GM21360 (cell line): ENCODE measurements at regions not wholly inside any gene's neighbourhood (a gene's known extent, or its start where the extent isn't known, plus 50 kb on each side); places are given as distances from the start of the nearest gene placed in this dataset.
A peak's percentile ranks its signal among the peaks of the same experiment; 100 is the strongest.
"Not testable (repeated sequence)": the region's sequence is repeated elsewhere in the genome, so short reads cannot be mapped to it uniquely, and the experiment has no call there.

Experiments
- ATAC-seq: cut with Tn5 transposase; IDR thresholded peaks from one replicate; pipeline ENCODE4 v1.9.1; 2021; ENCODE audit warnings: mild to moderate bottlenecking, moderate library complexity; ENCODE audit not compliant: unreplicated experiment

DNA sequence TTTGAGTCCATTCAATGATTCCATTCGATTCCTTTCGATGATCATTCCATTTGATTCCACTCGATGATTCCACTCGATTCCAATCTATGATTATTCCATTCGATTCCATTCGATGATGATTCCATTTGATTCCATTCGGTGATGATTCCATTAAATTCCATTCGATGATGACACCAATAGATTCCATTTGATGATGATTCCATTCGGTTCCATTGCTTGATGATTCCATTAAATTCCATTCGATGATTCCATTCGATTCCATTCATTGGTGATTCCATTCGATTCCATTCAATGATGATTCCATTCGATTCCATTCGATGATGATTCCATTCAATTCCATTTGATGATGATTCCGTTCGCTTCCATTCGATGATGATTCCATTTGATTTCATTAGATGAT lies 1104.1 kb downstream of the RPIA start:
- not testable (repeated sequence) for ATAC-seq

DNA sequence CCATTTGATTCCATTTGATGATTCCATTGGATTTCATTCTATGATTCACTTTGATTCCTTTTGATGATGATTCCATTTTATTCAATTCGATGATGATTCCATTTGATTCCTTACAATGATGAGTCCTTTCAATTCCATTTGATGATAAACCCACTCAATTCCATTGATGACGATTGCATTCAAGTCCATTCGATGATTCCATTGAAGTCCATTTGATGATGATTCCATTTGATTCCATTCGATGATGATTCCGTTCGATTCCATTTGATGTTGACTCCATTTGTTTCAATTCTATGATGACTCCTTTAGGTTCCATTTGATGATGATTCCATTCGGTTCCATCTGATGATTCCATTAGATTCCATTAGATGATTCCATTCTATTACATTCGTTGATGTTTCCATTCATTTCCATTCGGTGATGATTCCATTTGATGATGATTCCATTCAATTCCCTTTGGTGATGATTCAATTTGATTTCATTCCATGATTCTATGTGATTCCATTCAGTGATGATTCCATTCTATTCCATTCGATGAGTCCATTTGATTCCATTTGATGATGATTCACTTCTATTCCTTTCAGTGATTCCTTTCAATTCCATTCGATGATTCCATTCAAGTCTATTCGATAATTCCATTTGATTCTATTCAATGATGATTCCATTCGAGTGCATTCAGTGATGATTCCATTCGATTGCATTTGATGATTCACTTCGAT lies 1106.0 kb downstream of the RPIA start:
- ATAC-seq, result no peak

DNA sequence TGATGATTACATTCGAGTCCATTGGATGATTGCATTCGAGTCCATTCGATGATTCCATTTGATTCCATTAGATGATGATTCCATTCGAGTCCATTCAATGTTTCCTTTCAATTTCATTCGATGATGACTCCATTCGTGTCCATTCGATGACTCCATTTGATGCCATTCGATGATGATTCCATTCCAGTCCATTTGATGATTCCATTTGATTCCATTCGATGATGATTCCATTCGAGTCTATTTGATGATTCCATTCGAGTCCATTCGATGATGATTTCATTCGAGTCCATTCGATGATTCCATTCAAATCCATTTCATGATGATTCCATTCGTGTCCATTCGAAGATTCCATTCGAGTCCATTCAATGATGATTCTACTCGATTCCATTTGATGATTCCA lies 1109.7 kb downstream of the RPIA start:
- not testable (repeated sequence) for ATAC-seq

DNA sequence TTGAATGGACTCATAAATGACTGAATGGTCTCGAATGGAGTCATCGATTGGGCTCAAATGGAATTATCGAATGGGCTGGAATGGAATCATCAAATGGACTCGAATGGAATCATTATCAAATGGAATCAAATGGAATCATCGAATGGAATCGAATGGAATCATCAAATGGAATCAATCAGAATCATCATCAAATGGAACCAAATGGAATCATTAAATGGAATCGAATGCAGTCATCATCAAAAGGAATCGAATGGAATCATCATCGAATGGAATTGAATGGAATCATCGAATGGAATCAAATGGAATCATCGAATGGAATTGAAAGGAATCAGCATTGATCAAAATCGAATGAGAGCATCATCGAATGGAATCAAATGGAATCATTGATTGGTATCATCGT lies 1114.9 kb downstream of the RPIA start:
- ATAC-seq, result not testable (repeated sequence)

DNA sequence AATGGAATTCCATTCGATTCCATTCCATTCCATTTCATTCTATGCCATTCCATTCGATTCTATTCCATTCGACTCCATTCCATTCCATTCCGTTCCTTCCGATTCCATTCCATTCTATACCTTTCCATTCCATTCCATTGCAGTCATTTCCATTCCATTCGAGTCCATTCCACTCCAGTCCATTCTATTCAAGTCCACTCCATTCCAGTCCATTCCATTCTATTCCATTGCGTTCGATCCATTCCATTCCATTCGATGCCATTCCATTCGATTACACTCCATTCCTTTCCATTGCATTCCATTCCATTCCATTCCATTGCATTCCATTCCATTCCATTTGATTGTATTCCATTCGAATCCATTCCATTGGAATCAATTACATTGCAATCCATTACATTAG lies 1119.8 kb downstream of the RPIA start:
- no peak for ATAC-seq

DNA sequence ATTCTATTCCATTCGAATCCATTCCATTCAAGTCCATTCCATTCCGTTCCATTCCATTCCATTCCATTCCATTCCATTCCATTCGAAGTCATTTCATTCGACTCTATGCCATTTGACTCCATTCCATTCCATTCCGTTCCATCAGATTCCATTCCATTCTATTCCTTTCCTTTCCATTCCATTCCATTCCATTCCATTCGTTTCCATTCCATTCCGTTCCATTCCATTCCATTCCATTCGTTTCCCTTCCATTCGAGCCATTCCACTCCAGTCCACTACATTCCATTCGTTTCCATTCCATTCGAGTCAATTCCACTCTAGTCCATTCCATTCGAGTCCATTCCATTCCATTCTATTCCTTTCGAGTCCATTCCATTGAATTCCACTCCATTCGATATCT lies 1120.4 kb downstream of the RPIA start:
- not testable (repeated sequence) for ATAC-seq

DNA sequence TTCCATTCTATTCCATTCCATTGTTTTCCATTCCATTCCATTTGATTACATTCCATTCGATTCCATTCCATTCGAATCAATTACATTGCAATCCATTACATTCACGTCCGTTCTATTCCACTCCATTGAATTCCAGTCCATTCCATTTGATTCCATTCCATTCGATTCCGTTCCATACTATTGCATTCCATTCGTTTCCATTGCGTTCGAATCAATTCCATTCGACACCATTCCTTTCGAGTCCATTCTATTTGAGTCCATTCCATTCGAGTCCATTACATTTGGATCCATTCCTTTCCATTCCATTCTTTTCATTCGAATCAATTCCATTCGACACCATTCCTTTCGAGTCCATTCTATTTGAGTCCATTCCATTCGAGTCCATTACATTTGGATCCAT lies 1122.9 kb downstream of the RPIA start:
- ATAC-seq, result not testable (repeated sequence)

DNA sequence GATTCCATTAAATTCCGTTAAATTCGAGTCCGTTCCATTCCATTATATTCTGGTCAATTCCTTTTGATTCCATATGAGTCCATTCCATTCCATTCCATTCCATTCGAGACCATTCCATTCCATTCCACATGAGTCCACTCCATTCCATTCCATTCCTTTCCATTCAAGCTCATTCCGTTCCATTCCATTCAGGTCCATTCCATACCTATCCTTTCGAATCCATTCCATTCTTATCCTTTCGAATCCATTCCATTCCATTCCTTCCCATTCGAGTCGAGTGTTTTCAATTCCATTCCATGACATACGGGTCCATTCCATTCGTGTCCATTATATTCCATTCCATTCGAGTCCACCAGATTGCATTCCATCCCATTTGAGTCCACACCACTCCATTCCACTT lies 1127.4 kb downstream of the RPIA start:
- no peak for ATAC-seq

DNA sequence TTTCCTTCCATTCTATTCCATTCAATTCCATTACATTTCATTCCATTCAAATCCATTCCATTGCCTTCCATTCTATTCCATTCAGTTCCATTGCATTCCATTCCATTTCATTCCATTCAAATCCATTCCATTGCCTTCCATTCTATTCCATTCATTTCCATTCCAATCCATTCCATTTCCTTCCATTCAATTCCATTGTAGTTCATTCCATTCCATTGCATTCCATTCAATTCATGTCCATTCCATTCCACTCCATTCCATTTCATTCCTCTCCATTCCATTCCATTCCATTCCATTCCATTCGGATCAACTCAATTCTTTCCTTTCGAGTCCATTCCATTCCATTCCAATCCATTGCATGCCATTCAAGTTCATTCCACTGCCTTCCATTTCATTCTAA lies 1128.3 kb downstream of the RPIA start:
- ATAC-seq, result no peak

DNA sequence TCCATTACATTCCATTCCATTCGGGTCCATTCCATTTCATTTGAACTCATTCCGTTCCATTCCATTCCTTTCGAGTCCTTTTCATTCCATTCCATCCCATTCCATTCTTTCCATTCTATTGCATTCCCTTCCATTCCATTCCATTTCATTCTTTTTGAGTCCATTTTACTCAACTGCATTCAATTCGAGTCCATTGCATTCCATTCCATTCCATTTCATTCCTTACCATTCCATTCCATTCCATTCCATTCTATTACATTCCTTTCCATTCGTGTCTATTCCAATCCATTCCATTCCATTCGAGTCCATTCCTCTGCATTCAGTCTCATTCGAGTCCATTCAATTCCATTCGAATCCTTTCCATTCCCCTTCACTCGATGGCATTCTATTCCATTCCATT lies 1128.8 kb downstream of the RPIA start:
- no peak for ATAC-seq

DNA sequence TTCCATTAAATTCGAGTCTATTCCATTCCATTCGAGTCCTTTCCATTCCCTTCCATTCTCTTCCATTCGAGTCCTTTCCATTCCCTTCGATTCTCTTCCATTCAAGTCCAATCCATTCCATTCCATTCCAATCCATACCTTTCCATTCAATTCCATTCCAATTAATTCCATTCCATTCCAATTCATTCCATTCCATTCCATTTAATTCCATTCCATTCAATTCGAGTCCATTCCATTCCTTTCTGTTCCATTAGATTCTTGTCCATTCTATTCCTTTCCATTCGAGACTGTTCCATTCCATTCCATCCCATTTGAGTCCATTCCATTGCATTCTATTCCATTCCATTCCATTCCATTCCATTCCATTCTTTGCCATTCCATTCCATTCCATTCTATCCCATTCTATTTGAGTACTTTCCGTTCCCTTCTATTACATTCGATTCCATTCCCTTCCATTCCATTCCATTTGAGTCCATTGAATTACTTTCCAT lies 1130.0 kb downstream of the RPIA start:
- no peak for ATAC-seq

DNA sequence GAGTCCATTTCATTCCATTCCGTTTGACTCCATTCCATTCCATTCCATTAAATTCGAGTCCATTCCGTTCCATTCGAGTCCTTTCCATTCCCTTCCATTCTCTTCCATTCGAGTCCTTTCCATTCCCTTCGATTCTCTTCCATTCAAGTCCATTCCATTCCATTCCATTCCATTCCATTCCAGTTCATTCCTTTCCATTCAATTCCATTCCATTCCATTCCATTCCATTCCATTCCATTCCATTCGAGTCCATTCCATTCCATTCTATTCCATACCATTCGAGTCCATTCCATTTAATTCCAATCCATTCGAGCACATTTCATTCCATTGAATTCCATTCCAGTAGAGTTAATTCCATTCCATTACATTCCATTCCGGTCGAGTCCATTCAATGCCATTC lies 1130.9 kb downstream of the RPIA start:
- ATAC-seq, result not testable (repeated sequence)

DNA sequence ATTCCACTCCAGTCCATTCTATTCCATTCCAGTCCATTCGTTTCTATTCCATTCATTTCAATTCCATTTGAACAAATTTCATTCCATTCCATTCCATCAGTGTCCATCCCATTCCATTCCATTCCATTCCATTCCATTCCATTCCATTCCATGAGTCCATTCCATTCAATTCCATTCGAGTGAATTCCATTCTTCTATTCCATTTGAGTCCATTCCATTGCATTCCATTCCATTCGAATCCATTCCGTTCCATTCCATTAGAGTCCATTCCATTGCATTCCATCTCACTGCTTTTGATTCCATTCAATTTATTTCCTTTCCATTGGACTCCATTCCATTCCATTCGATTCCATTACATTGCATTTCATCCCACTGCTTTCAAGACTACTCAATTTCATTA lies 1132.1 kb downstream of the RPIA start:
- ATAC-seq, result no peak

DNA sequence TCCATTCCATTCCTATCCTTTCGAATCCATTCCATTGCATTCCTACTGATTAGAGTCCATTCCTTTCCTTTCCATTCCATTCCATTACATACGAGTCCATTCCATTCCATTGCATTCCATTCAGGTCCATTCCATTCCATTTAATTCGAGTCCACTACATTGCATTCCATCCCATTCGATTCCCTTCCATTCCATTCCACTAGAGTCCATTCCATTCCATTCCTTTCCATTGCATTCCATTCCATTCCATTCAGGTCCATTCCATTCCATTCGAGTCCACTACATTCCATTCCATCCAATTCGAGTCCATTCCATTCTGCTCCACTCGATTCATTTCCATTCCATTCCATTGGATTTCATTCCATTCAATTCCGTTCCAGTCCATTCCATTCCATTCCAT lies 1133.6 kb downstream of the RPIA start:
- ATAC-seq, result no peak

DNA sequence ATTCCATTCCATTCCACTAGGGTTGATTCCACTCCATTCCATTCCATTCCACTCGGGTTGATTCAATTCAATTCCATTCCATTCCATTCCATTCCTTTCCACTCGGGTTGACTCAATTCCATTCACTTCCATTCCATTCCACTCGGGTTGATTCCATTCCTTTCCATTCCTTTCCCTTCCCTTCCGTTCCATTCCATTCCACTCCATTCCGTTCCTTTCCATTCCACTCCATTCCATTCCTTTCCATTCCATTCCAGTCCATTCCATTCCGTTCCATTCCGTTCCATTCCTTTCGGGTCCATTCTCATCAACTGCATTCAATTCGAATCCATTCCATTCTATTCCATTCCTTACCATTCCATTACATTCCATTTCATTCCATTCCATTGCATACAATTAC lies 1135.3 kb downstream of the RPIA start:
- not testable (repeated sequence) for ATAC-seq

DNA sequence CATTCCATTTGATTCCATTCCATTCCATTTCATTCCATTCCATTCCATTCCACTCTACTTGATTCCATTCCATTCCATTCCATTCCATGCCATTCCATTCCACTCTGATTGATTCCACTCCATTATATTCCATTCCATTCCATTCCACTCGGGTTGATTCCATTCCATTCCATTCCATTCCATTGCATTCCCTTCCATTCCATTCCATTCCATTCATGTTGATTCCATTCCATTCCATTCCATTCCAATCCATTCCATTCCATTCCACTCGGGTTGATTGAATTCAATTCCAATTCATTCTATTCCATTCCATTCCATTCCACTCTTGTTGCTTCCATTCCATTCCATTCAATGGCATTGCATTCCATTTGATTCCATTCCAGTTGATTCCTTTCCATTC lies 1136.4 kb downstream of the RPIA start:
- ATAC-seq, result not testable (repeated sequence)

DNA sequence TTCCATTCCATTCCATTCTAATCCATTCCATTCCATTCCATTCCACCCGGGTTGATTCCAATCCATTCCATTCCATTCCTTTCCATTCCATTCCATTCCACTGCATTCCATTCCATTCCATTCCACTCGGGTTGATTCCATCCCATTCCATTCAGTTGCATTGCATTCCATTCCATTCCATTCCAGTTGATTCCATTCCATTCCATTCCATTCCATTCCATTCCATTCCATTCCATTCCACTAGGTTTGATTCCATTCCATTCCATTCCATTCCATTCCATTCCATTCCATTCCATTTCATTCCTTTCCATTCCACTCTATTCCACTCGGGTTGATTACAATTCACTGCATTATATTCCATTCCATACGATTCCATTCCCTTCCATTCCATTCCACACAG lies 1136.9 kb downstream of the RPIA start:
- ATAC-seq, result not testable (repeated sequence)

DNA sequence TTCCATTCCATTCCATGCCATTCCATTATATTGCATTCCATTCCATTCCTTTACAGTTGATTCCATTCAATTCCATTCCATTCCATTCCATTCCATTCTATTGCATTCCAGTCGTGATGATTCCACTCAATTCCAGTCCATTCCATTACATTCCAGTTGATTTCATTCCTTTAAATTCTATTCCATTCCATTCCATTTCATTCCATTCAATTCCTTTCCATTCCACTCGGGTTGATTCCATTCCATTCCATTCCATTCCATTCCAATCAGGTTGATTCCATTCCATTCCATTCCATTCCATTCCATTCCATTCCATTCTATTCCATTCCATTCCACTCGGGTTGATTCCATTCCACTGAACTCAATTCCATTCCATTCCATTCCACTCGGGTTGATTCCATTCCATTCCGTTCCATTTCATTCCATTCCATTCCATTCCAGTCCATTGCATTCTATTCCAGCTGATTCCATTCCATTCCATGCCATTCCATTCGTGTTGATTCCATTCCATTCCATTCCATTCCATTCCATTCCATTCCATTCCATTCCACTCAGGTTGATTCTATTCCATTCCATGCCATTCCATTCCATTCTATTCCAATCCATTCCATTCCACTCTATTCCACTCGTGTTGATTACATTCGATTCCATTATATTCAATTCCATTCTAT lies 1137.6 kb downstream of the RPIA start:
- ATAC-seq, result peak; percentile 22

DNA sequence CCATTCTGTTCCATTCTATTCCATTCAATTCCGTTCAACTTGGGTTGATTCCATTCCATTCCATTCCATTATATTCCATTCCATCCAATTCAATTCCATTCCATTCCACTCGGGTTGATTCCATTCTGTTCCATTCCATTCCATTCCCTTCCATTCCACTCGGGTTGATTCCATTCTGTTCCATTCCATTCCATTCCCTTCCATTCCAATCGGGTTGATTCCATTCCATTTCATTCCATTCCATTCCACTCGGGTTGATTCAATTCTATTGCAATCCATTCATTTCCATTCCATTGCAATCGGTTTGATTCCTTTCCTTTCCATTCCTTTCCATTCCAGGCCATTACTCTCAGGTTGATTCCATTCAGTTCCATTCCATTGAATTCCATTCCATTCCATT lies 1138.4 kb downstream of the RPIA start:
- ATAC-seq, result no peak

DNA sequence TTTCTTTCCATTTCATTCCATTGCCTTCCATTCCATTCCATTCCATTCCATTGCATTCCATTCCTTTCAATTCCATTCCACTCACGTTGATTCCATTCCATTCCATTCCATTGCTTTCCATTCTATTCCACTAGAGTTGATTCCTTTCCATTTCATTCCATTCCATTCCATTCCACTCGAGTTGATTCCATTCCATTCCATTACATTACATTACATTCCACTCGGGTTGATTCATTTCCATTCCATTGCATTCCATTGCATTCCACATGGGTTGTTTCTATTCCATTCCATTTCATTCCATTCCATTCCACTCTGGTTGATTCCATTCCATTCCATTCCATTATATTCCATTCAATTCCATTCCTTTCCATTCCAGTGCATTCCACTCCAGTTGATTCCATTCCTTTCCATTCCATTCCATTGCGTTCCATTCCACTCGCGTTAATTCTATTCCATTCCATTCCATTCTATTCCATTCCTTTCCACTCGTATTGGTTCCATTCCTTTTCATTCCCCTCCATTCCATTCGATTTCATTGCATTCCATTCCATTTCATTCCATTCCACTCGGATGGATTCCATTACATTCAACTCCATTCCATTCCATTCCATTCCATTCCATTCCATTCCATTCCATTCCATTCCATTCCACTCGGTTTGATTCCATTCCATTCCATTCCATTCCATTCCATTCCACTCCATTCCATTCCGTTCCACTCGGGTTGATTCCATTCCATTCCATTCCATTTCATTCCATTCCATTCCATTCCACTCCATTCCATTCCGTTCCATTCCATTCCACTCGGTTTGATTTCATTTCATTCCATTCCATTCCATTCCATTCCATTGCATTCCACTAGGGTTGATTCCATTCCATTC lies 1139.1 kb downstream of the RPIA start:
- ATAC-seq, result peak; percentile 42

DNA sequence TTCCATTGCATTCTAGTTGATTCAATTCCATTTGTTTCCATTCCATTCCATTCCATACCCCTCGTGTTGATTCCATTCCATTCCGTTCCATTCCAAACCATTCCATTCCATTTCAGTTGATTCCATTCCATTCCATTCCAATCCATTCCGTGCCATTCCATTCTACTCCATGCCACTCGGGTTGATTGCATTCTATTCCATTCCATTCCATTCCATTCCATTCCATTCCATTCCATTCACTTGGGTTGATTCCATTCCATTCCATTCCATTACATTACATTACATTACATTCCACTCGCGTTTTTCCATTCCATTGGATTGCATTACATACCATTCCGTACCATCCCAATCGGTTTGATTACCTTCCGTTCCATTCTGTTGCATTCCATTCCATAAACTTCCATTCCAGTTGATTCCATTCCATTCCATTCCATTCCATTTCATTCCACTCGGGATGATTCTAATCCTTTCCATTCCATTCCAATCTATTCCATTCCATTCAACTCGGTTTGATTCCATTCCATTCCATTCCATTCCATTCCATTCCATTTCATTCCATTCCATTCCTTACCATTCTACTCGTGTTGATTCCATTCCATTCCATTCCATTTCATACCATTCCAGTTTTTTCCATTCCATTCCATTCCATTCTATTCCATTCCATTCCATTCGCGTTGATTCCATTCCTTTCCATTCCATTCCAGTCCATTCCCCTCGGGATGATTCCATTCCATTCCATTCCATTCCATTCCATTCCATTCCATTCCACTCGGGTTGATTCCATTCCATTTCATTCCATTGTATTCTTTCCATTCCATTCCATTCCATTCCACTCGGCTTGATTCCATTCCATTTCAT lies 1140.4 kb downstream of the RPIA start:
- no peak for ATAC-seq
